Activated CD4-positive, alpha-beta memory T cell treated with anti-CD3 and anti-CD28 coated beads, Interleukin-2, amount 10 ng/mL, durations not matched to agents 7 days and 5 days (primary cell): ENCODE measurements at regions not wholly inside any gene's neighbourhood (a gene's known extent, or its start where the extent isn't known, plus 50 kb on each side); places are given as distances from the start of the nearest gene placed in this dataset.

Experiments
- CTCF ChIA-PET: fragments of 350-600 bp; sonication (Branson Sonifier 250); formaldehyde crosslinking; loops from one replicate; lab custom pipeline; 2021; ENCODE audit warnings: antibody characterized with exemption, inconsistent platforms; lab: Charles Lee
- POLR2A ChIA-PET: fragments of 350-600 bp; sonication (Branson Sonifier 250); formaldehyde crosslinking; loops from one replicate; lab custom pipeline; 2021; ENCODE audit warnings: antibody characterized with exemption; lab: Charles Lee
- DNase-seq: peaks from one replicate; pipeline ENCODE4 v3.0.0-alpha.2; 2020
- H3K27ac Mint-ChIP-seq: one replicate; pipeline ENCODE4 v1.8.0; 2021; ENCODE audit warnings: mild to moderate bottlenecking, mixed read lengths
- H3K27me3 Mint-ChIP-seq: one replicate; pipeline ENCODE4 v1.8.0; 2021; ENCODE audit warnings: mixed read lengths
- H3K36me3 Mint-ChIP-seq: one replicate; pipeline ENCODE4 v1.8.0; 2021; ENCODE audit warnings: low read depth, mixed read lengths
- H3K4me1 Mint-ChIP-seq: one replicate; pipeline ENCODE4 v1.8.0; 2021; ENCODE audit warnings: mixed read lengths
- H3K4me3 Mint-ChIP-seq: one replicate; pipeline ENCODE4 v1.8.0; 2021; ENCODE audit warnings: mild to moderate bottlenecking, mixed read lengths
- H3K9me3 Mint-ChIP-seq: one replicate; pipeline ENCODE4 v1.8.0; 2021; ENCODE audit warnings: mixed read lengths

DNA sequence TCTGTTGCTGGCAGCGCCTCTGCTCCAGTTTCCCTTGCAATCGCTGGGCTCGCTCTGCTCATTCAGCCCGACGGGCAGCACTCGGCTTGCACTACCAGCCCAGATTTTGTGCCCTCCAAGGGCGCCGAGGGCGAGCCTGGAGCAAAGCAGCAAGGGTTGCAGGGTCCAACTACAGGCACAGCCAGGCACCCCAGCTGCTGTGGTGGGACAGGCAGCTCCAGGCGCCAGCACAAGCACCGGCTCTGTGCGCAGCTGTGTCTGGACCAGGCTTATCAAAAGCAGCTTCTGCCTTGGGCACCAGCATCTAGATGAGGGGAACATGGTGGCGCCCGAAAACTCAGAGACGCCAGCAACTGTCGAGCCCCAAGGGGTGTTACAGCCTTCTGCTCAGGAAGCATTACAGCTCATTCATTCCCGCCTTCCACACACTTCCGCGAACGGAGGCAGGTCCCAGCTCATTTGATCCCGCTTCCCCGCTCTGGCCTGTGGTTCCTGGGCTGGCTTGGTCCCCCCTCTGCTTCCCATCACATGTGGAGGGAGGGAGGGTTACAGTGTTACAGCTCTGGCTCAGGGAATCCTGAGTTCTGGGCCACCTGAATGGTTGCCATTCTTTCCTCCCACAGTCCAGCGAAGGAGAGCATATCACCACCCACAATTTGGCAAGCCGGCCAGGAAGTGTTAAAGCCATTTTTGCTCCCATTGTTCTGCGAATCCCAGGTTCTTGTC, 409.9 kb upstream of the ALCAM start:
- no peaks in the 10 kb centered on the region for H3K36me3 Mint-ChIP-seq
- no peak overlapping the region for H3K27ac Mint-ChIP-seq
- H3K9me3 Mint-ChIP-seq: no peaks in the 10 kb centered on the region
- CTCF ChIA-PET: no interaction called here
- POLR2A ChIA-PET: no interaction called here
- no peak overlapping the region for H3K4me3 Mint-ChIP-seq
- DNase-seq: no peak
- no peaks in the 10 kb centered on the region for H3K27me3 Mint-ChIP-seq
- no peaks in the 10 kb centered on the region for H3K4me1 Mint-ChIP-seq

DNA sequence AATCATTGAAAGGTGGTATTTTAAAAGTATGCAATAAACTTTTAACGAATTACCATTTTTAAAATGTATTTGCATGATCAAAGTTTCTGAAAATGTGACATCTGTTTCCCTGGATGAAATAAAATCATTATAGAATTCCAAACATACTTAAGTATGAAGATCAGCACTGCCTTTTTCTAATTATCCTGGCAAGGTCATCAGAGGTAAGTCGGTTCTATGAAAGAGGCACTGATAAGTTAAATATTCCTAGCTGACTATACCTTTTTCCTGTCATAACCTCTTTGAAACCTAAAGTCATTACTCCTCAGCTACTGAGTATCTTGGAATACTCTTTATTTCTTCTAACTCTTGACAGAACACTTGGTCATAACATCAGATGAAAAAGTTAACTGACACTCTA, 406.1 kb upstream of the ALCAM start:
- CTCF ChIA-PET: no interaction called here
- Mint-ChIP-seq H3K4me3 (no peak overlapping the region), H3K27ac (no peak overlapping the region), H3K36me3 (no peaks in the 10 kb centered on the region), H3K9me3 (no peaks in the 10 kb centered on the region), H3K4me1 (no peaks in the 10 kb centered on the region), H3K27me3 (no peaks in the 10 kb centered on the region)
- no peak for DNase-seq
- POLR2A ChIA-PET: no interaction called here

DNA sequence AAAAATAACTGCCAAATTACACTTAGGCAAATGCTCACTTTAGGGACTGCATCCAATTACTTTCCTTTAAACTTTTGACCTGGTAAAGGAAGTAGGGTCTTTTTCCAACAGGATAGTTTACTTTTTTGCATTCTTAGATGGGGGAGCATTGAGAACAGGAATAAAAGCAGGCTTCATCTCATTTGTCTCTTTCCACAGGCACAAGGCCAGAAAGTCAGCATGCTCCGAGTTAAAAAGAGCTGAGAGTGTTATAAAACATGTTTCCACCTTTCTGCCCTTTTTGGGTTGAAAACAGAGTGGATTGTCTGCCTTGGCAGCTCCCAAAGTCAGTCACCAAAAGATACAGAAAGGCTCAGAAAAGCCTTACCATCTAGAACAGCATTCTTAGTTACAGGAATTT, 404.9 kb upstream of the ALCAM start:
- Mint-ChIP-seq H3K4me3 (no peak overlapping the region), H3K27me3 (no peaks in the 10 kb centered on the region), H3K4me1 (no peaks in the 10 kb centered on the region), H3K9me3 (no peaks in the 10 kb centered on the region), H3K27ac (no peak overlapping the region), H3K36me3 (no peaks in the 10 kb centered on the region)
- POLR2A ChIA-PET: no interaction called here
- CTCF ChIA-PET: no interaction called here
- no peak for DNase-seq

DNA sequence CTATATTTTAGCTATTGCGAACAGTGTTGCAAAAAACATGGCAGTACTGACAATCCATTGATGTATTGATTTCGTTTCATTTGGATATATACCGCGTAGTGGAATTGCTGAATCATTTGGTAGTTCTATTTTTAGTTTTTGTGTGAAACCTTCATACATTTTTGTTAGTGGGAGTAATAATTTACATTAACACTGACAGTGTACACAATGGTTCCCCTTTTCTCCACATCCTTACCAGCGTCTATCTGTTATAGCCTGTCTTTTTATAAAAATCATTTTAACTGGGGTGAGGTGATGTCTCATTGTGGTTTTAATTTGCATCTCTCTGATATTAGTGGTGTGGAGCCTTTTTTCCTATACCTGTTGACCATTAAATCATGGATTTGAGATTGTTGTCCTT, 392.4 kb upstream of the ALCAM start:
- POLR2A ChIA-PET: no interaction called here
- CTCF ChIA-PET: no interaction called here
- H3K4me1 Mint-ChIP-seq: no peaks in the 10 kb centered on the region
- no peak for DNase-seq
- no peaks in the 10 kb centered on the region for H3K27me3 Mint-ChIP-seq
- H3K4me3 Mint-ChIP-seq: no peak overlapping the region
- H3K36me3 Mint-ChIP-seq: no peaks in the 10 kb centered on the region
- no peaks in the 10 kb centered on the region for H3K9me3 Mint-ChIP-seq
- H3K27ac Mint-ChIP-seq: no peak overlapping the region

DNA sequence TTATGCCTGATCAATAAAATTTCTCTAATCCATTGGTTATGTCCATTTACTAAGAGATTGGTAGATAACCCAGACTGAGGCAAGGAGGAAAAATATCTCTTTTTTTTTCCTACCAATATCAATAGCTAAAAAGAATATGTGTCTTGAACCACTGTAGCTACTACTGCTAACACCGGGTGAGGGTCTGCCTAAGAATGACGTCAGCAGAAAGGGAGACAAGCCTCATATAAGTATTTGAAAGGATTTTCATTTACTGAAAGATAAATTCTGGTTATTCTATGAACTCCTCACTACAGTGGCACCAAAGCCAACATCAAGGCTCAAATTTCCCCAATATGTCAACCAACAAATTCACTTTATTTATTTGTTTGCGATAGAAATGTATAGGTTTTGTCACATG, 389.0 kb upstream of the ALCAM start:
- Mint-ChIP-seq H3K27me3 (no peaks in the 10 kb centered on the region), H3K27ac (no peak overlapping the region), H3K36me3 (no peaks in the 10 kb centered on the region), H3K4me1 (no peaks in the 10 kb centered on the region), H3K9me3 (no peaks in the 10 kb centered on the region), H3K4me3 (no peak overlapping the region)
- ChIA-PET CTCF (no interaction called here), POLR2A (no interaction called here)
- DNase-seq: no peak

DNA sequence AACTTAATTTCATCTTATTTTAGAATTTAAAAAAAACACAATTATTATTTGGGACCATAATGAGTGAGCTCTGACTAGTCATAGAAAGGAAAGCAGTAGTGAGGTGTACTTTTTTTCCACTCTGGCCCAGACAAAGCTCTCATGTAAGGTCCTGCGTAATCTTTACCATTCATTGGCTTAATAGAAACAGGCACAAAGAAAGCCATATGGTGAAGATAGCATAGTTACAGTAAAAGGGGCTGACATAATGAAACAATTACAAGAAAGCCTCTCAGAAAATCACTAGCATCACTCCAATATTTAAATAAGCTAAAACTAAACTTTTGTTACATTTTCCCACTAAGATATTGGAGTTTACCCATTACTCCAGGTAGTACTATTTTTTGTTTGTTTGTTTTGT, 384.6 kb upstream of the ALCAM start:
- no peaks in the 10 kb centered on the region for H3K9me3 Mint-ChIP-seq
- no peak overlapping the region for H3K27ac Mint-ChIP-seq
- H3K4me1 Mint-ChIP-seq: no peaks in the 10 kb centered on the region
- no peak for DNase-seq
- ChIA-PET POLR2A (no interaction called here), CTCF (no interaction called here)
- H3K36me3 Mint-ChIP-seq: no peaks in the 10 kb centered on the region
- H3K4me3 Mint-ChIP-seq: no peak overlapping the region
- H3K27me3 Mint-ChIP-seq: no peaks in the 10 kb centered on the region

DNA sequence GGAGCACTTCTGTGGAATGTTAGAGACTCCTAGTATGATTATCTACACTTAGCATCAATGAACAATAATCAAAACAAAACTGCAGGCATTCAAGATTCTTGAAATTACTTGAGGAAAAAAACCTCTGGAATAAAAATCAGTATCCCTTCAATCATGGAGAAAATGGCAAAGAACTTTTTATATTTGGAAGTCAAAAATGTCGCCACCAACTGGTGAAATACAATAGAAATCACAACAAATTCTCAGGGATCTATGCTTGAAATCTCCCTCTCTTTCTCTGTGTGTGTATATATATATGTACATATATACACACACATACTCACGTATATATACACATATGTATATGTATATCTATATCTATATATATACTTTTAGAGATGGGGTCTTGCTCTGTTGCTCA, 378.9 kb upstream of the ALCAM start:
- Mint-ChIP-seq H3K4me3 (no peak overlapping the region), H3K27me3 (no peaks in the 10 kb centered on the region), H3K36me3 (no peaks in the 10 kb centered on the region), H3K9me3 (no peaks in the 10 kb centered on the region), H3K4me1 (no peaks in the 10 kb centered on the region), H3K27ac (no peak overlapping the region)
- ChIA-PET POLR2A (no interaction called here), CTCF (no interaction called here)
- DNase-seq: no peak

DNA sequence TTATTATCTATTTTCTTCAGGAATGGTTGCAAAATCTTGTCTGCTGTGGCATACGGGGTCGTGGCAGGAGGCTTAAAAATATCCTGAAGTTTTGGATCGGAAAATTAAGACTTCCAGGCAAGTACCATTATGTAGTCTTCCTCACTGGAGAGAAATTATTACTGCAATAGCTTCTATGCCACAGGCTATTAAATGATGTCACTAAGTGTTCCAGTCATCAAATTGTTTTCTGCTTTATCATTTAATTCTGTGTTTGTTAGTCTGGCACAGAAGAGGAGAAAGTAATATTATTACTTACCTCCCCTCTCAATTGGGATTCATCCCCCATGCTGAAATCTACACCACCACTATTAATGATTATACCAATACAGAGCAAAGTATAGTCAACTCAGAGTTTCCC, 378.2 kb upstream of the ALCAM start:
- Mint-ChIP-seq H3K27me3 (no peaks in the 10 kb centered on the region), H3K4me1 (no peaks in the 10 kb centered on the region), H3K4me3 (no peak overlapping the region), H3K9me3 (no peaks in the 10 kb centered on the region), H3K36me3 (no peaks in the 10 kb centered on the region), H3K27ac (no peak overlapping the region)
- ChIA-PET CTCF (no interaction called here), POLR2A (no interaction called here)
- no peak for DNase-seq

DNA sequence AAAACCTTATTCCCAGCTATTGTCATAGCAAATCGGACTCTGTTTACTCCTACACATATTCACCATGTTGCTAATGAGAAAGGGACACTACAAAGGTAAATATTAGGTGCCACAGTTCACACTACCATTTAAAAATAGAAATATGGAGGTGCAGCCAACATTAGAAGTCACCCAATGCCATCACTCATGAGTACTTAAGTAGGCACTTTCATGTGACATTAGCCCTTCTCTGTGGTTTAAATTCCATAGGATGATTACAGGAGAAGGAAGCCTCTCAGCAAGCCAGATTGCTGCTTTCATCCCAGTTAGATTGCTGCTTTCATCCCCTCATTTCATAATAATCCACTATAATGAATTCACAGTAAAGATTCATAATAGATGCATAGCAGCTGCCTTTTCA, 376.8 kb upstream of the ALCAM start:
- no peak for DNase-seq
- no peaks in the 10 kb centered on the region for H3K27me3 Mint-ChIP-seq
- no peak overlapping the region for H3K27ac Mint-ChIP-seq
- POLR2A ChIA-PET: no interaction called here
- no peaks in the 10 kb centered on the region for H3K4me1 Mint-ChIP-seq
- H3K9me3 Mint-ChIP-seq: no peaks in the 10 kb centered on the region
- H3K36me3 Mint-ChIP-seq: no peaks in the 10 kb centered on the region
- CTCF ChIA-PET: no interaction called here
- no peak overlapping the region for H3K4me3 Mint-ChIP-seq

DNA sequence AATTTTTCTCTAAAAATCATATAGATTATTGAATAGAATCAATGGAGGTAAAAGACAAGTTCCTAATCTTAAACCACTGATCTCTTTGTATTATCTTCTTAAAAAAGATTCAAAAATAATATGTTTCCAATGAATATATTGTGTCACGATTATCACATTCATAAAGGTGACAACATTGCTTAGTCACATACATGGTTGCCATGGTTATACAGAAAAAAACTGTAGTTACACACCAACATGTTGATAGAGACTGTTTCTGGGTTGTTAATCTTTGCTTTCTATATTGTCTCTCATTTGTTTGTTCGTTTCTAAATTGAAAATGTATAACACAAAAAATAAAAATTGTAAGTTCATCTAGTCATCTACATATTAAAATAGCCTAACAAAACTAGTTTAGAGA, 376.0 kb upstream of the ALCAM start:
- Mint-ChIP-seq H3K4me3 (no peak overlapping the region), H3K36me3 (no peaks in the 10 kb centered on the region), H3K27ac (no peak overlapping the region), H3K9me3 (no peaks in the 10 kb centered on the region), H3K27me3 (no peaks in the 10 kb centered on the region), H3K4me1 (no peaks in the 10 kb centered on the region)
- no peak for DNase-seq
- CTCF ChIA-PET: no interaction called here
- POLR2A ChIA-PET: no interaction called here

DNA sequence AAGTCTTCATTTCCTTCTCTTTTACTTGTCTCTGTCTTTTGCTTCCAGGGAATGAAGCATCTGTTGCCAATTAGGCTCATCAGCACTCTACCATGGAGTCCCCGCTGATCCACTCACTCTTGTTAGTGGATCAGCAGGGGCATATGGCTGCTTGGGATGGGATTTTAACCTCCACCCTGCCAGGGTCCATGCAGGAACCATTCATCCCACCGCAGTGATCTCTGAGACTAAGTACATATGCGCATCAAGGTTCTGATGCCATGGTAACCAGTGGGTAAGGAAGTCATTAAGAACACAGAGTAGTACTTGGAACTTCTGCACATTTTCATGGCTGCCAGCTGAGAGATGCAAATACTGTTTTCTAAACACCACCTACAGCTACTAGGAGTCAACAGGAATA, 374.0 kb upstream of the ALCAM start:
- Mint-ChIP-seq H3K4me3 (no peak overlapping the region), H3K36me3 (no peaks in the 10 kb centered on the region), H3K9me3 (no peaks in the 10 kb centered on the region), H3K4me1 (no peaks in the 10 kb centered on the region), H3K27me3 (no peaks in the 10 kb centered on the region), H3K27ac (no peak overlapping the region)
- DNase-seq: no peak
- CTCF ChIA-PET: no interaction called here
- POLR2A ChIA-PET: no interaction called here

DNA sequence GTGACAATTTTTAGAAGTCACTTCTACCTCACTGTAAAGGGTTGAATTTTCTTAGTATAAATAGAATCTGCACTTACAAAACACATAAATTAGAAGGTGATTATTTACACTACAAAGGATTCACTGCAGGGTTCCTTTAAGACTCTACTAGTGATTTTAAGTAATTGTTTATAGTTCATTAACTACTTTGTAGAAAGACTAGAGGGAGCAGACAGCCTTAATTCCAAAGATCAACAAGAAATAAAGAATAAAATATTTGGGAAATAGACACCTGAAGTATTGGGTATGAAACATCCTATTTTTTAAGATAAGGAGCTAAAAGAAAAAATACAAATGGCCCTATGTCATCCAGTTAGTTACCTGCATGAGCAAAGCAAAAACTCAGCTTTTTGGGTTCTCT, 360.5 kb upstream of the ALCAM start:
- Mint-ChIP-seq H3K27ac (no peak overlapping the region), H3K36me3 (no peaks in the 10 kb centered on the region), H3K4me1 (no peaks in the 10 kb centered on the region), H3K4me3 (no peak overlapping the region), H3K9me3 (no peaks in the 10 kb centered on the region), H3K27me3 (no peaks in the 10 kb centered on the region)
- DNase-seq: no peak
- ChIA-PET CTCF (no interaction called here), POLR2A (no interaction called here)

DNA sequence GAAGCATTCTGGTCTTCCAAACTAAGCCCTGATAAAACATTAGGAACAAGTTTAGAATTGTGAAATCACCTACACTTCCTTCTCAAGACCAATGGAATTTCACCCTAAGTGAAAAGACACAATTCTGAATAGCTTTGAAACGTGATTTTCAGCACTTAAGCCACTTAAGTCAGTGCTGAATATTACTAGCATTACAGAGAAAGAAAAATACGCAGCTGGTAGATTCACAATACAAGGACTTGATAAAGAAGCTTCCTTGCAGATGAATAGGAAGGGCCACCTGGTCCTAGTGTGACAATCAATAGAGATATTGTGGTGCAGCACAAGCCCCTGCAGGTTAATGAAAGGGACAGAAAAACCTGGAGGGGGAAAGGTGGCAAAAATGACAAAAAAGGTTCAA, 353.1 kb upstream of the ALCAM start:
- CTCF ChIA-PET: no interaction called here
- no peak for DNase-seq
- POLR2A ChIA-PET: no interaction called here
- Mint-ChIP-seq H3K4me3 (no peak overlapping the region), H3K27me3 (no peaks in the 10 kb centered on the region), H3K9me3 (no peaks in the 10 kb centered on the region), H3K36me3 (no peaks in the 10 kb centered on the region), H3K4me1 (no peaks in the 10 kb centered on the region), H3K27ac (no peak overlapping the region)

DNA sequence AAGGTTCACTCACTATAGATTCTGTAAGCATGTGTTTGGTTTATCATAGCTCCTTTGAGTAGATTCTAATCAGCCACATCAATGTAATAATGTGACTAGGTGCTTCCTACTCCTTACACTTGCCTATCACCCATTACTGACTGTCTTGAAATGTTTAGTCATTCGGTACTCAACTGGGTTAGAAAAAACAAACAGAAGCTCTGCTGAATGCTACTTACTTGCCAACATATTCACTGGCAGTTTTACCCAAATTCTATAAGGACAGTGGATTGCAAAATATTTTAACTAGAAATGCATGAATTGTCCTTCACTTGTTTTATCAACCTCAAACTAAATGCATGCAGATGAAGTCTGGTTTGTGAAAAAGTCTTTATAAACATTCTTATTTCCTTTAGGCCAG, 352.1 kb upstream of the ALCAM start:
- Mint-ChIP-seq H3K36me3 (no peaks in the 10 kb centered on the region), H3K27me3 (no peaks in the 10 kb centered on the region)

More for the DNA sequence above, 352.1 kb upstream of the ALCAM start:
- ChIA-PET POLR2A (no interaction called here), CTCF (no interaction called here)
- Mint-ChIP-seq H3K4me1 (no peaks in the 10 kb centered on the region), H3K27ac (no peak overlapping the region), H3K9me3 (no peaks in the 10 kb centered on the region), H3K4me3 (no peak overlapping the region)
- no peak for DNase-seq
